KMS-11 (cell line): ENCODE measurements at regions not wholly inside any gene's neighbourhood (a gene's known extent, or its start where the extent isn't known, plus 50 kb on each side); places are given as distances from the start of the nearest gene placed in this dataset.

Experiments used
- H2AFZ ChIP-seq: fragments of 200-600 bp; sonication (generic); 2 replicates; pipeline ENCODE4 v1.6.1; 2016; ENCODE audit warnings: antibody characterized with exemption, mixed run types, low read depth
- H3K27ac ChIP-seq: fragments of 200-600 bp; sonication (generic); 2 replicates; pipeline ENCODE4 v1.6.1; 2016; ENCODE audit warnings: mild to moderate bottlenecking, mixed run types
- H3K27me3 ChIP-seq: fragments of 200-600 bp; sonication (generic); 2 replicates; pipeline ENCODE4 v1.6.1; 2017; ENCODE audit warnings: mild to moderate bottlenecking, low read depth, mixed run types, moderate library complexity; ENCODE audit not compliant: insufficient read depth
- H3K36me3 ChIP-seq: fragments of 200-600 bp; sonication (generic); 2 replicates; pipeline ENCODE4 v1.6.1; 2017; ENCODE audit warnings: mild to moderate bottlenecking, mixed run types; ENCODE audit not compliant: insufficient read depth
- H3K4me1 ChIP-seq: fragments of 200-600 bp; sonication (generic); 2 replicates; pipeline ENCODE4 v1.6.1; 2016; ENCODE audit warnings: mild to moderate bottlenecking, low read depth, mixed run types; ENCODE audit not compliant: poor library complexity, severe bottlenecking
- H3K4me2 ChIP-seq: fragments of 200-600 bp; sonication (generic); 2 replicates; pipeline ENCODE4 v1.7.0; 2016; ENCODE audit warnings: mild to moderate bottlenecking, mixed run types
- H3K4me3 ChIP-seq: fragments of 200-600 bp; sonication (generic); IDR thresholded peaks from 2 replicates; pipeline ENCODE4 v1.6.1; 2017; ENCODE audit warnings: low read depth, low read length, mixed read lengths; ENCODE audit not compliant: insufficient read depth
- H3K79me2 ChIP-seq: fragments of 200-600 bp; sonication (generic); 2 replicates; pipeline ENCODE4 v1.6.1; 2016; ENCODE audit warnings: low read depth, mixed run types; ENCODE audit not compliant: insufficient read depth
- H3K9ac ChIP-seq: fragments of 200-600 bp; sonication (generic); 2 replicates; pipeline ENCODE4 v1.6.1; 2016; ENCODE audit warnings: mild to moderate bottlenecking, mixed run types
- H4K20me1 ChIP-seq: fragments of 200-600 bp; sonication (generic); 2 replicates; pipeline ENCODE4 v1.6.1; 2016; ENCODE audit warnings: mild to moderate bottlenecking, mixed run types; ENCODE audit not compliant: insufficient read depth
- CTCF ChIP-seq: fragments of 200-600 bp; sonication (generic); conservative IDR thresholded peaks from 2 replicates; pipeline ENCODE4 v1.6.1; 2017; ENCODE audit warnings: low read depth, mild to moderate bottlenecking, antibody characterized with exemption, low read length, moderate library complexity, mixed read lengths

- Histone ChIP-seq H3K9ac (no peak overlapping the region), H3K4me2 (no peak overlapping the region), H4K20me1 (no peaks in the 10 kb centered on the region), H3K4me3 (no peak overlapping the region), H3K27ac (no peak overlapping the region), H2AFZ (no peak overlapping the region), H3K4me1 (no peaks in the 10 kb centered on the region), H3K79me2 (no peaks in the 10 kb centered on the region), H3K27me3 (no peaks in the 10 kb centered on the region), H3K36me3 (no peaks in the 10 kb centered on the region)
- TF ChIP-seq CTCF = no peak
Observed at GRCh38 chr6:897528-898207, 204.7 kb upstream of the EXOC2 start.

- Histone ChIP-seq H3K36me3 (no peaks in the 10 kb centered on the region), H3K27ac (no peak overlapping the region), H2AFZ (no peak overlapping the region), H3K27me3 (no peaks in the 10 kb centered on the region), H3K9ac (no peak overlapping the region), H4K20me1 (no peaks in the 10 kb centered on the region), H3K79me2 (no peaks in the 10 kb centered on the region), H3K4me2 (no peak overlapping the region), H3K4me1 (no peaks in the 10 kb centered on the region), H3K4me3 (no peak overlapping the region)
- no peak for TF ChIP-seq CTCF
Observed at GRCh38 chr6:894274-894673, 201.3 kb upstream of the EXOC2 start.

- no peak for TF ChIP-seq CTCF
- Histone ChIP-seq H3K27me3 (no peaks in the 10 kb centered on the region), H3K79me2 (no peaks in the 10 kb centered on the region), H3K27ac (no peak overlapping the region), H3K4me1 (no peaks in the 10 kb centered on the region), H3K9ac (no peak overlapping the region), H3K36me3 (no peaks in the 10 kb centered on the region), H3K4me2 (no peak overlapping the region), H3K4me3 (no peak overlapping the region), H2AFZ (no peak overlapping the region), H4K20me1 (no peaks in the 10 kb centered on the region)
Observed at GRCh38 chr6:890995-891394, 198.1 kb upstream of the EXOC2 start.

- Histone ChIP-seq H3K9ac (no peak overlapping the region), H3K4me1 (no peaks in the 10 kb centered on the region), H3K4me2 (no peak overlapping the region), H3K27me3 (no peaks in the 10 kb centered on the region), H3K36me3 (no peaks in the 10 kb centered on the region), H4K20me1 (no peaks in the 10 kb centered on the region), H3K27ac (no peak overlapping the region), H3K79me2 (no peaks in the 10 kb centered on the region), H2AFZ (no peak overlapping the region), H3K4me3 (no peak overlapping the region)
- TF ChIP-seq CTCF = no peak
Observed at GRCh38 chr6:890201-890600, 197.3 kb upstream of the EXOC2 start.
